A549 (cell line): ENCODE measurements at regions not wholly inside any gene's neighbourhood (a gene's known extent, or its start where the extent isn't known, plus 50 kb on each side); places are given as distances from the start of the nearest gene placed in this dataset.

Experiments
- NPAS2 ChIP-seq: fragments of 250-450 bp; sonication (Bioruptor Pico); IDR thresholded peaks from 2 replicates; pipeline ENCODE4 v1.8.0; 2022; ENCODE audit warnings: mild to moderate bottlenecking, moderate library complexity, borderline replicate concordance
- ZFP36 ChIP-seq: fragments of 450-650 bp; IDR thresholded peaks from 2 replicates; pipeline ENCODE4 v1.6.1; 2014; ENCODE audit warnings: borderline replicate concordance; ENCODE audit not compliant: partially characterized antibody
- TF ChIP-seq, protein P1 (sequence below): fragments of 150-350 bp; IDR thresholded peaks from 2 replicates; pipeline ENCODE4 v1.6.1; 2014; ENCODE audit warnings: low read depth, mild to moderate bottlenecking, low read length

- TF ChIP-seq NPAS2 = no peak
- no peak for TF ChIP-seq ZFP36
- TF ChIP-seq, protein P1, sequence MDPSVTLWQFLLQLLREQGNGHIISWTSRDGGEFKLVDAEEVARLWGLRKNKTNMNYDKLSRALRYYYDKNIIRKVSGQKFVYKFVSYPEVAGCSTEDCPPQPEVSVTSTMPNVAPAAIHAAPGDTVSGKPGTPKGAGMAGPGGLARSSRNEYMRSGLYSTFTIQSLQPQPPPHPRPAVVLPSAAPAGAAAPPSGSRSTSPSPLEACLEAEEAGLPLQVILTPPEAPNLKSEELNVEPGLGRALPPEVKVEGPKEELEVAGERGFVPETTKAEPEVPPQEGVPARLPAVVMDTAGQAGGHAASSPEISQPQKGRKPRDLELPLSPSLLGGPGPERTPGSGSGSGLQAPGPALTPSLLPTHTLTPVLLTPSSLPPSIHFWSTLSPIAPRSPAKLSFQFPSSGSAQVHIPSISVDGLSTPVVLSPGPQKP = no peak
Measured at GRCh38 chr5:103973669-103974068, 411.1 kb upstream of the NUDT12 start.
